DMS114 treated with DMSO at 0.1 percent for 48 hours (cell line): ENCODE measurements at regions not wholly inside any gene's neighbourhood (a gene's known extent, or its start where the extent isn't known, plus 50 kb on each side); places are given as distances from the start of the nearest gene placed in this dataset.
"Not testable (repeated sequence)": the region's sequence is repeated elsewhere in the genome, so short reads cannot be mapped to it uniquely, and the experiment has no call there.

Experiments used
- DNase-seq: peaks from one replicate; lab custom pipeline; 2025; ENCODE audit not compliant: unreplicated experiment; lab: John Stamatoyannopoulos, UW

DNA sequence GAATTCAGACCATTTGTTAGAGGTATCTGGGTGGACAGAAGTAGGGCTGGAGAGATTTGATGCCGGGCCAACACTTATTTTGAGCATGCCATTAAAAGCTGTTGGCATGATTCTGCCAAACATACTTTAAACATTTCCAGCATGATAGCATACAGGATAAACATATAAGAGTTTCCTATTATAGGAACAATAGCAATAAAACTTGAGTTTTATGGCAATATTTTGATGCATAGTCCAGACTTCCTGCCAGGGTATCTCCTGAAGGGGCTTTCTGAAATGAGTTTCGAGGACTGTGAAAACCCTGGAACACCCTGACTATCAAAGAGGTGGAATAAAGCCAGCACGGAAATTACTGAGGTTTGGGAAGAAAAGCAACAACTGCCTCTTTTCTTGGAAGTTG lies 1398.0 kb upstream of the NXPH2 start:
- no peak for DNase-seq

DNA sequence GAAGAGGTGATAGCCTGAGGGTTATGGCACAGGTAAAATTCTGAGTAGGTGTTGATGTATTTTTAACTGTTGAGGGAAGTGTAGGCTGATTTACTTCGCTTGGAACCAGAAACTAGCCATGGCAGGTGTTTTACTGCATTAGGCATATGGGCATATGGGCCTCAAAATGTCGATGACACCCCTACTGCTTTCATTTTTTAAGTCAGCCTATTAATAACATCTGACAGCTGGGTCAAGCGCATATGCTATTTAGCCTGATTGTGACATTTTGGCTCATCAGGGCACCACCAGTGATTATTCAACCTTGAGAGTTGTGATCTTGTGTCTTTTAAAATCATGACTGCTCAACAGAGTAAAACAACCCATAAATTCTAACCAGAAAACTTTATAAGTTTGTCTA lies 1396.9 kb upstream of the NXPH2 start:
- DNase-seq = no peak

DNA sequence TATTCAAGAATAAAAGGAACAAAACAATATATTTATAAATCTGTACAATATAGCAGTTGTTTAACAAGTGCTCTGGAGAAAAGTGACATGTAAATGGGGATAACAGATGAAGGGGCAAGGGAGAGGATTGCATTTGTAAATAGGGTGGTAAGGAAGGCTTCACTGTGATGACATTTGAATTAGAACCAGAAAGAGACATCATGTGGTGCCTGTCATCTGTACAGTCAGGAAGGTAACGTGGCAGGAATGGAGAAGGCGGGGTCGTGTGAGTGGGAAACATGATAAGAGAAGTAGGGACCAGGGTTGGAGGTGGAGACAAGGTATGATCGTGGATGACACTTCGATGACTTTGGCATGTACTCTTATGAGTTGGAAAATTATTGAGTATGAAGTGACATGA lies 1393.6 kb upstream of the NXPH2 start:
- DNase-seq = no peak

DNA sequence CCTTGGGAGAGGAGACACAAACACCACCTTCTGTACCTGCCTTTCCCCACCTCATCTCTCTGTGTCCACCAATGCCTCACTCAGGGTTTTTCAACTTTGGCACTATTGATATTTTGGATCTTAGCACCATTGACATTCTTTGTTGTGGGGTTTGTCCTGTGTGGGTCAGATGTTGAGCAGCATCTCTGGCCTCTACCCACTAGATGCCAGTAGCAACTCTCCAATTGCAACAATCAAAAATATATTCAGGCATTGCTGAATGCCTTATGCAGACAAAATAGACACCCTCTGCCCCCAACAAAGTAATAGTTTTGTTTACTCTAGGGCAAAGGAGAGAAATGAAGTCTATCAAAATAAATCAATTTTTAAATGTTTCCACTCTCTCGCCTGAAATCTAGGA lies 1384.3 kb upstream of the NXPH2 start:
- DNase-seq = no peak

DNA sequence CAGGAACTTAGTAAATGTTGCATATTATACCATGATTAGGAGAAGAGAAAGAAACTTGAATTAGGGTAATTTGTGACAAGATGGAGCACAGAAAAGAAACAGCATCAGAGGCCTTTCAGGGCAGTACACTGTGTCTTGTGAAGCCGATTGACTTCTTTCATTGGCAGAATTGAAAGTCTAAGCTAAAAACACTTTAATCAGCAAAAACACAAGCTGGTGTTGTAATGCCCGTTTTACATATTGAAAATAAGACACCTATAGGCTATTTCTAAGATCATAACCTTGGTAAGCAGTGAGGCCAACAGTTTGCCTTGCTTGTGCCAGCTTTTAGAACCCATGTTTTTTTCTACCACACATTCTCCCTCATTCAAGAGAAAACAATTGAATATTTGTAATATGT lies 1378.1 kb upstream of the NXPH2 start:
- no peak for DNase-seq

DNA sequence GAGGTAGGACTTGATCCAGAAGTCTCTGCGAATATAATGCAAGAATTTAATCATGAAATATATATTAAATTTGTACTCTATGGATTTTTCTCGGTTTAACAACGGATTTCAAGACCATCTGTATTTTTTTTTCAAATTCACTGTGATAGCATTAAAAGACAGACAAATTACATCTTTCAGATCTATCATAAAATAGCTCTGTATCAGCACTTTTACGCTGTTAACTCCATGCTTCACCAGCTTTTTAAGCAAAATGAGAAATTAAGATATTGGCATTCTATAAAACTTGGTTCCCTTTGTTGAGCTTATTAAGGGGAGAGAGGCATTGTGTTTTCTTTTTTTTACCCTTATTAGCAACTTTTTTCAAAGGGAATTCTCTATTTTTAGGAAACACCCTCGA lies 1377.6 kb upstream of the NXPH2 start:
- DNase-seq = no peak

DNA sequence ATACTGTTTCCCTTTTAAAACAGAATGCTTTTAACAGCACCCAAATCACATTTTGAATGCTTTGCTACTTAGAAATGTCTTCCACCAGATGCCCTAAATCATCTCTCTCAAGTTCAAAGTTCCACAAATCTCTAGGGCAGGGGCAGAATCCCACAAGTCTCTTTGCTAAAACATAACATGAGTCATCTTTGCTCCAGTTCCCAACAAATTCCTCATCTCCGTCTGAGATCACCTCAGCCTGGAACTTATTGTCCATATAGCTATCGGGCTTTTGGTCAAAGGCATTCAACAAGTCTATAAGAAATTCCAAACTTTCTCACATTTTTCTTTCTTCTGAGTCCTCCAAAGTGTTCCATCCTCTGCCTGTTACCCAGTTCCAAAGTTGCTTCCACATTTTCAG lies 1374.5 kb upstream of the NXPH2 start:
- DNase-seq = no peak

DNA sequence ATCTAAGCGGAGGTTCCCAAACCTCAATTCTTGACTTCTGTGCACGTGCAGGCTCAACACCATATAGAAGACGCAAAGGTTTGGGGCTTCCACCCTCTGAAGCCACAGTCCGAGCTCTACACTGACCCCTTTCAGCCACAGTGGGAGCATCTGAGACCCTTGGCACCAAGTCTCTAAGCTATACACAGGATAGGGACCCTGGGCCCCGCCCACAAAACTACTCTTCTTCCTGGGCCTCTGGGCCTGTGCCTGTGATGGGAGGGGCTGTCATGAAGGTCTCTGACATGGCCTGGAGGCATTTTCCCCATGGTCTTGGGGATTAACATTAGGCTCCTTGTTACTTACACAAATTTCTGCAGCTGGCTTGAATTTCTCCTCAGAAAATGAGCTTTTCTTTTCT lies 1374.1 kb upstream of the NXPH2 start:
- no peak for DNase-seq

DNA sequence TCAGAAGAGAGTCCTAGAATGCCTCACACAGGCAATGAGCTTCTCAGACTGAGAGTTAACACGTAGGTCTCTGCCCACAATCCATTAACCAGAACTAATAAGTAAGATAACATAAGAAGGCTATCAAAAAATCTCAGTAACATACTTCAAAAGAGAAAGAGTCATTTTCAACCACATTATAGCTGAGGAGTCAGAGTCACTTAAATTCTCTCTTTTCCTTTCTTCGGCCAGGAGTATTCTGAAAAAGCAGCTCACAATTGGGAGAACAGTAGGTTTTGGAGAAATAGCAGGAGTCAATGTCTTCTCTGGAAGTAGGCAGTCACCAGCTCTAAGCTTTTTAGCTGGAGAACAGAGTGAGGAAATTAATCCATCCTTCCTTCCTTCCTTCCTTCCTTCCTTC lies 1364.4 kb upstream of the NXPH2 start:
- no peak for DNase-seq

DNA sequence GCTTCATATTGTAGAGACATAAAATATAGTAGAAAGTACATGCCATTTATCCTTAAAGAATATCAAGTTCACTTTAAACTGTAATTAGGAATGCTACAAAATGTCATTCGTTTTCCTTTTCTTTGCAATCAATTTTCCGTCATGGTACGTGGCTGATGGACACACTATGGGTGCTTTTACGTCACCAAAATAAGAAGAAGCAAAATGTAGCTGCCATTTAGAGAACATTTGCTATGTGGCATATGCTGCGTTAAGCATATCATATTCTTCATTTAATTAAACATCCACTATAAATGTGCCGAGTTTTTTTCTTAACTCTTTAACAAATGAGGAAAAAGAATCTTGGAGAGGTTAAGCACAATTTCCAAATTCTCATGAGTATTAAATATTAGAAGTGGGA lies 1358.5 kb upstream of the NXPH2 start:
- no peak for DNase-seq

DNA sequence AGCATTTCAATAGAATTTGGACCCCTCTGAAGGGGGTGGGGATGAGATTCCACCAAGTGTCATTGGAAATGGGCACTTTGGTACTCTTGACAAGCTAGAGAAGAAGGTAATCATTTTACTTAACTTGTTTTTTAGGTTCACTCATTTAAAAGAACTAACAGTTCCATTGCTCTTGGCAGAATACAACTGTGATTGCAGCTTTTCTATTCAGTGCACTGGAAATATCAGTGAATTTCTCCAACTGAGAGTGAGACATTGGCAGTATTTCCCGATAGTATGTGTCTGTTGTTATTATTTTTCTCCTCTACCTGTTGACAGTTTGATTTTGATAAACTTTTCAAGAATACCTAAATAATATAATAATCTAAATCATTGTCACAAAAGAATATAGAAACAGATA lies 1356.7 kb upstream of the NXPH2 start:
- no peak for DNase-seq

DNA sequence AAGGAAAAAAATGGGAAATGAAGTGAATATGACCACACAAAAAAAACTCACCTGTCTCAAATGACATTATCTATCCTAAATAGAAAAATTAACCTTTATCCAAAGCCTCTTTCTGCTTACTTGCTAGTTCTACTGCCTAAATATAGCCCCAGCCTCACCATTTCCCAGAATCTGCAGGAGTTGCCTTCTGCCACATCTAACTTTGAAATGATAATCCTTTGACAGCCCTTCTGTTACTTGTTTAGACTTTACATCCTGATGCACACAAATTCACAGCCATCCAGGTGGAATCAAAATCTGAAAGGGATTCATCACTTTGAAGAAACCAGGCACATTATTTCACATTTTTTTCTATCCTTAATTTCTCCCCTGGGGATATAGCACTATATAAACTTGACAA lies 1356.2 kb upstream of the NXPH2 start:
- no peak for DNase-seq

DNA sequence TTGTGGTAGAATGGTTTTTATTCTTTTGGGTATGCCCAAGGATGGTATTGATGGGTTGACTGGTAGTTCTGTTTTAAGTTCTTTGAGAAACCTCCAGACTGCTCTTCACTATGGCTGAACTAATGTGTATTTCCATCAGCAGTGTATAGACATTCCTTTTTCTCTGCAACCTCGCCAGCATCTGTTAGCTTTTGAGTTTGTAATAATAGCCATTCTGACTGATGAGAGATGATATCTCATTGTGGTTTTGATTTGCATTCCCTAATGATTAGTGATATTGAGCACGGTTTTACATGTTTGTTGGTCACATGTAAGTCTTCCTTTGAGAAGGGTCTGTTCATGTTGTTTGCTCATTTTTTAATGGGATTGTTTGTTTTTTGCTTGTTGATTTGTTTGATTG lies 1348.7 kb upstream of the NXPH2 start:
- DNase-seq = no peak

DNA sequence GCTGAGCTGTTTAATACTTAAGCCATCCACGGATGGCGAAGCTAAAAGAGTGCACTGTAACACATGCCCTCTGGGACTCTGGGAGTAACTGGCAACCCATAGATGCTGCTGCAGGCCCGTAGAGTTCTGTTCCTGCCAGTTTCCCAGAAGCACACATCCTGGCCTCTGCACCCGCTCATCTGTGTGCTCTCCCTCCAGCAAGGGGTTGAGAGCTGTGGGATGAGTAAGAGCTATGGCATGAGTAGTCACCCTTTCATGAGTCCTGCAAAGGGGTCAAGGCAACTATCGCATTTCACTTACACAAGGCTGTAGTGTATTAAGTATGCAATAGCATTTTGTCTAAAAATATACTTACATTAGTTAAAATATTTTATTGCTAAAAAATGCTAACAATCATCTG lies 1341.8 kb upstream of the NXPH2 start:
- no peak for DNase-seq

DNA sequence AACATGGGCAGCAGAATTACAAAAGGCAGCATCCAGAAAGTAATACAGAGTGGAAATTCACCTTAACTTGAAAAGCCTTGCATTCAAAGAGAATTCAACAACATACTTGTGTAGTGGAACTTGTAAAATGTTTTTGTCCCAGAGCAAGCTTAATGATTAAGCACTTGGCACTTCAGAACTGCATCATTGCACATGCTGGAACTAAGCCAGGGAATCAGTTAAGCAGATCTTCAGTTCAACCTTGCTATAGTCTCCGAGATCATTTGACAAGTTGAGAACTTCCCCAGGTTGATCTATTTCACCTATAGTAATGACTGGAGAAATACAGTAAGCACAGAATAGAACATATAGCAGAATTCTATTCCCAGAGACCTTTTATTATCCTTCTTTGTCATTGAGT lies 1337.2 kb upstream of the NXPH2 start:
- DNase-seq = no peak

DNA sequence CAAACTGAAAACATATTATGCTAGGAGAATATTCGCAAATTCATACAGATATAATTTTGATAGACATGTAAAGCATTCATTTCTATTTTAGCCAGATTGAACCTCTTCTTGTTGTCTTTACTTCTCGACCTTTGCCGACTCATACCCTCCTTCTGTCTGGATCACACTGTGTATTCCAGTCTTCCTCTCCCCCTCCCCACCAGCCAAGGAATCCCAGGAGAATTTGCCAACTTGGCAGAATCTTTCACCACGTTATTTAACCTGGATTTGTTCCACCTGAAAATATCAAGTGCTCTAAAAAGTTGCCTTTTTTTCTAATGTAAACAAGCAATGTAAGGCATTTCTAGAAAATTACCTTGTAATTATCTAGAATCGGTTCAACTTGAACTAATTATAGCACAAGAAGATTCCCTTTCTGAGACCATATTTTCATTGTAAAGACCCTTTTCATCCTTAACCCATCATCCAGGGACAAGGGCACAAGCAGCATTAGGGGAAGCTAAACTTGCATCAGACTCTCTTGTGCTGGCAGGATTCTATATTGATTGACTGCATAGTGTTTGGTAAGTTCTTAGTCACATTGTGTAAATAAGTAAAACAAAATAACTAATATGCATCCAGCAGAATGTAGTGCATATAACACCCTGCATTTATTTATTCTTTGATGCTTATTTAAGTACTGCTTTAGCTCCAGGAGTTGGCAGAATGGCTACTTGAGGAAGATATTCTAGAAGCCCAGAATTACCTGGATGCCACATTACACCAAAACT lies 1328.7 kb upstream of the NXPH2 start:
- no peak for DNase-seq

DNA sequence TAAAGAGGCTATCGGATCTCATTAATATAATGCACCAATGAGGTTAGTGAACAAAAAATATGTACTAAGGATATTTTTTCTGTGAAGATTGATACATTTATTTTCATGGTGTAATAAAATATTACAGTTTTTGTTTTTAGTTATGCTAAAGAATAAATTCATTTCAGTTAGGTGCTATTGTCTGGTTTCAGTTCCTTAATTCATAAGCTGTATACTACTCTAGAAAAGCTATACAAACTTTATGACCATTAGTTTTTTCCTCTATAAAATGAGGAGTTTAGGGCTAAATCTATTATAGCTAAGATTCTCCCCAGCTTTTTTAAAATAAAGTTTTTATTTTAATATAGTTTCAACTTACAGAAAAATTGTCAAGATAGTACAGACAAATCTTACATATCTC lies 1311.7 kb upstream of the NXPH2 start:
- DNase-seq = no peak

DNA sequence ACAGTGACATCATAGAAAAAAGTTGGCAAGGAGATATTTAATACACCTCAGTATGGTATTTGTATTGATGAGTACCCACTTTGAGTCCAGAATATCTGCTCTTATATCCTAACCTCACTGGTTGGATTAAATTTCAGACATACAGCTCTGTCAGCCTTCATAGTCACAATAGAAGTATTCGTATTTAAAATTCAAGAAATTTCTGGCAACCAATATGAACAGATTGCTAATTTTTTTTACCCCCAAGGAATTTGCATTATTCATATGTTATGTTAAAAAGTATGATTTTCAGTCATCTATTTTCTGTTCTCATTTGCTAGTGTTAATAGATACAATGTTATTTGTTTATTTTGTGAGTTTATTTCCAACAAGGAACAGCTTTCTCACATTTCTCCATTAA lies 1306.8 kb upstream of the NXPH2 start:
- no peak for DNase-seq

DNA sequence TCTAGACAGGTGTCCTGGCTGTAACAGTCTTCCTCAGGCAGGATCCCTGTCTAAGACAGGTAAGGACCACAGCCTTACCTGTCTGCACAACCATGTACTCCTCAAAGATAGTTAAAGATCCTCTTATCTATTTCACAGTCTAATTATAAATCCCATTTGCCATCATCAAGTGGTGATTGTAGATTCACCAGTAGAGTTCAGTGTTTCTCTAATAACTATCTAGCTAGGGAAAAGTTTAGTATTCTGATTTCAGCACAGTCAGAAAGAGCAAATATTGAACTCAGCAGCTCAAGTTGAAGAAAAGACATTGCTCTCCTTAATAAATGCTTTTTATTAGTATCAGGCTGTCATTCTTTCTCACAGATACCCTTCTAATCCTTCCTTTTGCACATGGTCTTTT lies 1305.5 kb upstream of the NXPH2 start:
- no peak for DNase-seq

DNA sequence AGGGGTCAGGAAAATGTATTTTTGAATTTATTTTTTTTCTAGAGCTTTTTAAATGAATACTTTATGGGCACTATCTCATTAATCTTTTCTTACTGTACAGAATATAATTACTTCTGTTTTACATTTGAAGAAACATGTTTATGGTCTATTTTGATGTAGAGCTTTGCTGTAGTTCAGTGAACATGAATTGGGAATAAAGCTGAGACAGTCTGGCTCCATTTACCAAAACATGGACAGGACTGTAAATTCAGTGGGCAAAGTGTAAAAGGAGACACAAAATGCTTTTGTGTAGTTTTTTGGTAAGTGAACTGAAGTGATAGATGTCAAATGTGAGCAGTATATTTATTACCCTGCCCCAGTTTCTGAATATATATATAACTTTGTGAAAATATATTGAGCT lies 1298.8 kb upstream of the NXPH2 start:
- no peak for DNase-seq

DNA sequence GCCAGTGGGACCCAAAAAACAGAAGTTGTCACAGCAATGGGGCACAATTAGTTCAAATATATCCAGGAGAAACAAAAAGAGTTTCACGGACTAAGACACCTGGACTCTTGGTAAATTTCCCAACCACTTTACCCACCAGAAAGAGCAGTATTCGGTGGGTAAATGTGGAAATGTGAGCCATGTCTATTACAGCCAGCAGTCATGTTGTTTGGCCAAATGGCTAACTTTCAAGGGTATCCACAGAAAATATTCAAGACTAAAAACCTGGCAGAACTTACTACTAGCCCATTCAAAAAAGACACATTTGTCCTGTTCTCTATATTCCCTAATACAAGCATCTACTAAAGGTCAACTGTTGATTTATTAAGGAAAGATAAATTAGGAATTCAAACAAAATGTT lies 1296.0 kb upstream of the NXPH2 start:
- DNase-seq = no peak

DNA sequence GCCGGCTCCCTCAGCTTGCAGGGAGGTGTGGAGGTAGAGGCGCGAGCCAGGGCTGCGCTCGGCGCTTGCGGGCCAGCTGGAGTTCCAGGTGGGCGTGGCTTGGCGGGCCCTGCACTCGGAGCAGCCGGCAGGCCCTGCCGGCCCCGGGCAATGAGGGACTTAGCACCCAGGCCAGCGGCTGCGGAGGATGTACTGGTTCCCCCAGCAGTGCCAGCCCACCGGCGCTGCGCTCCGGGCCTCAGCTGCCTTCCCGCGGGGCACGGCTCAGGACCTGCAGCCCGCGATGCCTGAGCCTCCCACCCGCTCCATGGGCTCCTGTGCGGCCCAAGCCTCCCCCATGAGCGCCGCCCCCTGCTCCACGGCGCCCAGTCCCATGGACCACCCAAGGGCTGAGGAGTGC lies 1293.6 kb upstream of the NXPH2 start:
- DNase-seq = not testable (repeated sequence)

DNA sequence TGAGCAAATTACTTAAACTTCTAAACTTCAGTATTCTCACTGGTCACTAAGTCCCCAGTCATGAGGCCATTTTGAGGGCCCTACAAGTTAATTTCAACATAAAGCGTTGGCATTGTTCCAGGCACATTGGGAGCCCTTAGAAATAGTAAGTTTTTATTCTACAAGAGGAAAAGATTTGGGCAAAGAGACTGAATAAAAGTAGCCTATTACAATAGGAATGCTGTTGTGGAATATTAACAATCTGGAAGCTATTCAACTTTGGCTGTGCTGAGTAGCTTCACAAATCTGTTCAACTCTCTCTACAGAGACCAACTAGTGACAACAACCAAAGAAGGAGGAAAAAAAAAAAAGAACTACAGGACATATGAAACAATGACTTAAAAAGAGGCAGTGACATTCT lies 1287.5 kb upstream of the NXPH2 start:
- no peak for DNase-seq

DNA sequence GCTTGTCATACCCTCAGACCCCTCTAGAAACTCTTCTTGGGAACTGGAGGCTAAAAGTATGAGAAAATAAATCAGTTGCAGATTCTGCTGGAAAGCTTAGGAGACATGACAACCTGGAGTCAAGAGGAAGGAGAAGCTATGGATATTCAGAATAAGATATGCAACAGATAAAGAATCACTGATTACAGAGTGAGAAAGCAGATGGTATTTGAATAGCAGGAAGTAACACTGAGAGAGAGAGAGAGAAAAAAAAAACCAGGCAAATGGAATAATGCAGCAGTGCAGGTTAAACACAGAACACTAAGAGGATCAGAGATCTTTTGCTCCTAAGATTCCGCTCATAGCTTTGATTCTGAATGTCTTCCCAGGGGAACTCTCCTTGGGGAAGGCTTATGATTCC lies 1284.1 kb upstream of the NXPH2 start:
- DNase-seq = no peak
